SK-N-SH (cell line): ENCODE measurements at regions not wholly inside any gene's neighbourhood (a gene's known extent, or its start where the extent isn't known, plus 50 kb on each side); places are given as distances from the start of the nearest gene placed in this dataset.

Experiments
- CTCF ChIA-PET: fragments of 300-600, 350-600 bp; formaldehyde crosslinking; extraction: SDS; loops from one replicate; lab custom pipeline; 2021; lab: Yijun Ruan, JAX
- POLR2A ChIA-PET: fragments of 350-600 bp; sonication (Branson Sonifier 250); formaldehyde crosslinking; extraction: SDS; loops from one replicate; lab custom pipeline; 2020; ENCODE audit warnings: antibody characterized with exemption, inconsistent platforms; lab: Yijun Ruan, JAX
- DNase-seq: peaks from one replicate; pipeline ENCODE4 v3.0.0; 2012
- H2AFZ ChIP-seq: fragments of 200-600 bp; sonication (generic); 2 replicates; pipeline ENCODE4 v1.8.1; 2016; ENCODE audit warnings: antibody characterized with exemption, mild to moderate bottlenecking, low read depth
- H3F3A ChIP-seq: fragments of 200-600 bp; sonication (generic); replicated peaks from 2 replicates; pipeline ENCODE3; 2016; ENCODE audit warnings: antibody characterized with exemption, mild to moderate bottlenecking; ENCODE audit not compliant: insufficient read depth
- H3K27ac ChIP-seq, 2 experiments: fragments of 200-500 bp in 1 of 2; fragments of 200-600 bp in 1 of 2; sonication (Bioruptor generic) in 1 of 2; sonication (generic), shearing (Covaris generic) in 1 of 2; 2 replicates each; pipeline versions ENCODE4 v1.5.1 to v1.6.1; 2014 to 2016; ENCODE audit warnings: low read depth in 2 of 2, inconsistent platforms in 1 of 2, low read length in 1 of 2, mild to moderate bottlenecking in 1 of 2, mixed read lengths in 1 of 2
- H3K27me3 ChIP-seq: fragments of 200-600 bp; sonication (generic), shearing (Covaris generic); 2 replicates; pipeline ENCODE4 v1.6.1; 2016; ENCODE audit warnings: mixed run types; ENCODE audit not compliant: insufficient read depth
- H3K36me3 ChIP-seq, 2 experiments: fragments of 200-500 bp in 1 of 2; fragments of 200-600 bp in 1 of 2; sonication (Bioruptor generic) in 1 of 2; sonication (generic) in 1 of 2; replicated peaks in 1 of 2; 2 replicates each; pipeline versions ENCODE3 to v1.5.1; 2014 to 2016; ENCODE audit warnings: low read length in 1 of 2, mild to moderate bottlenecking in 1 of 2; ENCODE audit not compliant: insufficient read depth in 2 of 2, control insufficient read depth in 1 of 2
- H3K4me1 ChIP-seq, 2 experiments: fragments of 200-500 bp in 1 of 2; fragments of 200-600 bp in 1 of 2; sonication (Bioruptor generic) in 1 of 2; sonication (generic), shearing (Covaris generic) in 1 of 2; 2 replicates each; pipeline versions ENCODE4 v1.5.1 to v1.6.1; 2014 to 2016; ENCODE audit warnings: low read depth in 1 of 2, low read length in 1 of 2, mixed run types in 1 of 2; ENCODE audit not compliant: insufficient read depth in 2 of 2, control insufficient read depth in 1 of 2
- H3K4me2 ChIP-seq: fragments of 200-600 bp; sonication (generic), shearing (Covaris generic); 2 replicates; pipeline ENCODE4 v1.6.1; 2017; ENCODE audit warnings: mixed run types
- H3K4me3 ChIP-seq, 2 experiments: fragments of 200-500 bp in 1 of 2; fragments of 200-600 bp in 1 of 2; sonication (Bioruptor generic) in 1 of 2; sonication (generic), shearing (Covaris generic) in 1 of 2; 2 replicates each; pipeline versions ENCODE4 v1.5.1 to v1.8.1; 2014 to 2016; ENCODE audit warnings: low read depth in 2 of 2, inconsistent platforms in 1 of 2, low read length in 1 of 2, mild to moderate bottlenecking in 1 of 2, mixed read lengths in 1 of 2, moderate library complexity in 1 of 2
- H3K79me2 ChIP-seq: fragments of 200-600 bp; sonication (generic); 2 replicates; pipeline ENCODE4 v1.8.1; 2017; ENCODE audit warnings: mild to moderate bottlenecking; ENCODE audit not compliant: insufficient read depth
- H3K9ac ChIP-seq: fragments of 200-600 bp; sonication (generic); 2 replicates; pipeline ENCODE4 v1.6.1; 2017; ENCODE audit warnings: mixed run types
- H3K9me2 ChIP-seq: fragments of 200-600 bp; sonication (generic); 2 replicates; pipeline ENCODE4 v1.6.1; 2017; ENCODE audit warnings: mixed run types
- H3K9me3 ChIP-seq: fragments of 200-600 bp; sonication (generic); 2 replicates; pipeline ENCODE4 v1.6.1; 2017; ENCODE audit warnings: mixed run types, mild to moderate bottlenecking, moderate library complexity
- H4K20me1 ChIP-seq: fragments of 200-600 bp; sonication (generic); 2 replicates; pipeline ENCODE4 v1.6.1; 2017; ENCODE audit warnings: mild to moderate bottlenecking, mixed run types; ENCODE audit not compliant: insufficient read depth
- CHD2 ChIP-seq: fragments of 150-350 bp; IDR thresholded peaks from 2 replicates; pipeline ENCODE4 v1.6.1; 2018; ENCODE audit warnings: low read length; ENCODE audit not compliant: partially characterized antibody
- CTCF ChIP-seq: fragments of 200-600 bp; sonication (generic); IDR thresholded peaks from 2 replicates; pipeline ENCODE4 v1.6.1; 2017; ENCODE audit warnings: antibody characterized with exemption, mild to moderate bottlenecking, moderate library complexity
- ELF1 ChIP-seq: IDR thresholded peaks from 2 replicates; pipeline ENCODE4 v1.4.0; 2012
- EZH2phosphoT487 ChIP-seq: fragments of 200-600 bp; sonication (generic); IDR thresholded peaks from 2 replicates; pipeline ENCODE4 v1.6.1; 2017; ENCODE audit warnings: low read depth, mixed run types, mild to moderate bottlenecking, antibody characterized with exemption, moderate library complexity, borderline replicate concordance
- FOSL2 ChIP-seq: IDR thresholded peaks from 2 replicates; pipeline ENCODE4 v1.4.0; 2012; ENCODE audit warnings: low read depth, mild to moderate bottlenecking, moderate library complexity, borderline replicate concordance
- FOXJ3 ChIP-seq: sonication (generic); formaldehyde crosslinking; IDR thresholded peaks from 2 replicates; pipeline ENCODE4 v1.5.1; 2020; ENCODE audit warnings: mild to moderate bottlenecking, missing genetic modification reagents
- IRF3 ChIP-seq: fragments of 150-350 bp; IDR thresholded peaks from 2 replicates; pipeline ENCODE4 v1.6.1; 2016; ENCODE audit warnings: mild to moderate bottlenecking, low read depth, low read length
- RAD21 ChIP-seq: IDR thresholded peaks from 2 replicates; pipeline ENCODE4 v1.6.1; 2012; ENCODE audit warnings: mild to moderate bottlenecking, low read length
- RCOR1 ChIP-seq: fragments of 150-350 bp; IDR thresholded peaks from 2 replicates; pipeline ENCODE4 v1.6.1; 2017; ENCODE audit warnings: antibody characterized with exemption, low read length
- REST ChIP-seq: IDR thresholded peaks from 2 replicates; pipeline ENCODE4 v1.6.1; 2012; ENCODE audit warnings: mild to moderate bottlenecking, low read depth, low read length, moderate library complexity
- USF2 ChIP-seq: fragments of 150-350 bp; IDR thresholded peaks from 2 replicates; pipeline ENCODE4 v1.6.1; 2017; ENCODE audit warnings: antibody characterized with exemption, low read length, low read depth, borderline replicate concordance
- ZBTB33 ChIP-seq: IDR thresholded peaks from 2 replicates; pipeline ENCODE4 v1.4.0; 2012; ENCODE audit warnings: low read depth, borderline replicate concordance
- WGBS: methylation state at CpG from one replicate; pipeline ENCODE4 v1.1.6; 2017; ENCODE audit warnings: low lambda C conversion rate; 5-methylcytosine and 5-hydroxymethylcytosine counted together

- 2% methylated on average over 5 of the region's 5 CpGs for WGBS
- H3K9me3 ChIP-seq = no peaks in the 10 kb centered on the region
- H3F3A ChIP-seq = no peaks in the 10 kb centered on the region
- DNase-seq = no peak
- no peak overlapping the region for H3K4me2 ChIP-seq
- POLR2A ChIA-PET = no interaction called here
- no peaks in the 10 kb centered on the region; the same call in 1 of the 2 replicates for H3K27me3 ChIP-seq
- H2AFZ ChIP-seq = no peak overlapping the region
- H3K9me2 ChIP-seq = no peaks in the 10 kb centered on the region
- no peak overlapping the region for H3K4me3 ChIP-seq
- H3K36me3 ChIP-seq = no peaks in the 10 kb centered on the region
- no peaks in the 10 kb centered on the region for H3K79me2 ChIP-seq
- CTCF ChIA-PET = no interaction called here
- H3K4me1 ChIP-seq = no peaks in the 10 kb centered on the region
- H4K20me1 ChIP-seq = no peaks in the 10 kb centered on the region
- TF ChIP-seq ELF1 (no peak), ZBTB33 (no peak), CHD2 (no peak), EZH2phosphoT487 (no peak), IRF3 (no peak), REST (no peak), USF2 (no peak), FOSL2 (no peak), FOXJ3 (CRISPR knock-in tag) (no peak), RAD21 (no peak), RCOR1 (no peak), CTCF (no peak)
- H3K9ac ChIP-seq = no peak overlapping the region
- no peak overlapping the region for H3K27ac ChIP-seq
Measured at GRCh38 chr5:23026252-23027170, 173.4 kb upstream of the CDH12 start.
